ENCODE measurements at regions not wholly inside any gene's neighbourhood (a gene's known extent, or its start where the extent isn't known, plus 50 kb on each side); places are given as distances from the start of the nearest gene placed in this dataset.

- Histone ChIP-seq H2BK120ac (ENCODE audit: low read depth, low read length) (no peak overlapping the region), H2AK9ac (replicated peaks; ENCODE audit: low read depth, low read length, poor library complexity) (no peak overlapping the region), H4K5ac (ENCODE audit: low read depth, low read length) (no peak overlapping the region), H3K4me1 (ENCODE audit: control insufficient read depth, insufficient read depth, low read length) (no peaks in the 10 kb centered on the region), H3K9me3 (ENCODE audit: control insufficient read depth, insufficient read depth, low read length) (no peaks in the 10 kb centered on the region), H3K36me3 (ENCODE audit: control insufficient read depth, insufficient read depth, low read length) (no peaks in the 10 kb centered on the region), H2BK20ac (ENCODE audit: low read depth, low read length) (no peak overlapping the region), H3K4ac (ENCODE audit: low read depth, low read length) (no peak overlapping the region), H3K9me1 (ENCODE audit: insufficient read depth, low read length) (no peaks in the 10 kb centered on the region), H2AK5ac (ENCODE audit: low read depth, low read length) (no peak overlapping the region), H2BK15ac (ENCODE audit: low read depth, low read length) (no peak overlapping the region), H3K4me3 (ENCODE audit: insufficient read depth, low read depth, low read length) (no peak overlapping the region), H4K91ac (ENCODE audit: insufficient read depth, low read depth, low read length) (no peak overlapping the region), H3K4me2 (ENCODE audit: low read depth, low read length) (no peak overlapping the region), H2AFZ (replicated peaks; ENCODE audit: low read length, poor library complexity) (no peak overlapping the region), H4K8ac (ENCODE audit: low read depth in 2 of 2, low read length in 2 of 2) (no peak overlapping the region), H2BK5ac (ENCODE audit: low read depth, low read length, poor library complexity, severe bottlenecking) (no peak overlapping the region), H3K79me1 (ENCODE audit: low read depth in 1 of 2, low read length in 2 of 2) (no peaks in the 10 kb centered on the region), H3K14ac (replicated peaks; ENCODE audit: low read depth, low read length) (no peak overlapping the region), H3K9ac (ENCODE audit: low read depth, low read length) (no peak overlapping the region), H3K27ac (ENCODE audit: insufficient read depth, low read length) (no peak overlapping the region), H3K23ac (ENCODE audit: low read depth, low read length) (no peak overlapping the region), H3K56ac (ENCODE audit: extremely low read depth, insufficient read depth, low read length) (no peak overlapping the region), H3K27me3 (ENCODE audit: control insufficient read depth, insufficient read depth, low read length) (peaks cover 9% of the 10 kb centered on the region), H3K18ac (ENCODE audit: low read depth, low read length) (no peak overlapping the region), H4K20me1 (ENCODE audit: insufficient read depth, low read length) (no peaks in the 10 kb centered on the region)
- intact Hi-C loops (cut with micrococcal nuclease) (no loop called here), dilution Hi-C loops (cut with HindIII; ENCODE audit: low sequenced_read_pairs, unreplicated experiment) (no loop called here), in situ Hi-C loops (cut with MboI; ENCODE audit: low sequenced_read_pairs) (no loop called here)
- TF ChIP-seq USF2 (IDR thresholded peaks at IDR 0.05; ENCODE audit: low read depth, low read length), result no peak
- TF ChIP-seq CHD1 (IDR thresholded peaks at IDR 0.05; ENCODE audit: low read depth, low read length), result no peak
- TF ChIP-seq RCOR1 (IDR thresholded peaks at IDR 0.05; ENCODE audit: insufficient replicate concordance, low read length), result no peak
- no peak for TF ChIP-seq CTCF (conservative IDR thresholded peaks at IDR 0.05; ENCODE audit: low read depth, low read length)
- TF ChIP-seq SMC3 (IDR thresholded peaks at IDR 0.05; ENCODE audit: low read depth, low read length), result no peak
- TF ChIP-seq BHLHE40 (IDR thresholded peaks at IDR 0.05; ENCODE audit: low read depth, low read length), result no peak
- TF ChIP-seq RAD21 (IDR thresholded peaks at IDR 0.05; ENCODE audit: low read length), result no peak
- no peak for TF ChIP-seq RFX5 (IDR thresholded peaks at IDR 0.05; ENCODE audit: low read depth, low read length)
- TF ChIP-seq NFE2L2 (IDR thresholded peaks at IDR 0.05; ENCODE audit: low read depth, low read length), result no peak
- TF ChIP-seq ELK1 (IDR thresholded peaks at IDR 0.05; ENCODE audit: borderline replicate concordance, low read depth, low read length), result no peak
- no peak for TF ChIP-seq POLR2A (IDR thresholded peaks at IDR 0.05; ENCODE audit: low read depth, low read length)
- no peak for TF ChIP-seq CEBPB (IDR thresholded peaks at IDR 0.05; ENCODE audit: low read depth, low read length)
- WGBS, 2 experiments (ENCODE audit: extremely low coverage in 2 of 2, insufficient read length in 1 of 2), result no CpG with 5 or more reads among the region's 2 CpGs
- POLR2A ChIA-PET (ENCODE audit: unreplicated experiment), result no interaction called here
- CTCF ChIA-PET, result no interaction called here
- no TSS peak for BruUV-seq (replicated peaks)
- ATAC-seq (ENCODE audit: low read depth) (no peak), DNase-seq (no peak)
These were observed 52.1 kb upstream of the AKT3 start for GRCh38 chr1:243902100-243902499.
